T-helper 2 cell treated with Interferon-gamma antibody and Interleukin-4, amounts not matched to agents 100 ng/mL and 5 ng/mL, for 36 hours (primary cell): ENCODE measurements at regions not wholly inside any gene's neighbourhood (a gene's known extent, or its start where the extent isn't known, plus 50 kb on each side); places are given as distances from the start of the nearest gene placed in this dataset.
"Not testable (repeated sequence)": the region's sequence is repeated elsewhere in the genome, so short reads cannot be mapped to it uniquely, and the experiment has no call there.

Experiments used
- intact Hi-C: fragments of 100-400 bp; cut with micrococcal nuclease; formaldehyde crosslinking; loops from one replicate; pipeline ENCODE4 v1.15.1; 2023

DNA sequence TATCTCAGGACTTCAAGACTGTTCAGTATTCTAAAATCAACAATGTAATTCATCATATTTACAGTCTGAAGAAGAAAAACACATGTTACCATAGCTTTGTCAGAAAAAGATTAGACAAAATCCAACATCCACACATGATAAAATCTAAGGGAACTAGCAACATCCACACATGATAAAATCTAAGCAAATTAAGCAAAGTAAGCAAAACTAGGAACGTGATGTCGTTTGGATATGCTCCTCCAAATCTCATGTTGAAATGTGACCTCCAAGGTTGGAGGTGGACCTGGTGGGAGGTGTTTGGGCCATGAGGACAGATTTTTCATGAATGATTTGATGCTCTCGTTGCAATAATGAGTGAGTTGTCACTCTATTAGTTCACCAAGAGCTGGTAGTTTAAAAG lies 717.3 kb upstream of the HS6ST1 start:
- intact Hi-C loops, result no loop called here

DNA sequence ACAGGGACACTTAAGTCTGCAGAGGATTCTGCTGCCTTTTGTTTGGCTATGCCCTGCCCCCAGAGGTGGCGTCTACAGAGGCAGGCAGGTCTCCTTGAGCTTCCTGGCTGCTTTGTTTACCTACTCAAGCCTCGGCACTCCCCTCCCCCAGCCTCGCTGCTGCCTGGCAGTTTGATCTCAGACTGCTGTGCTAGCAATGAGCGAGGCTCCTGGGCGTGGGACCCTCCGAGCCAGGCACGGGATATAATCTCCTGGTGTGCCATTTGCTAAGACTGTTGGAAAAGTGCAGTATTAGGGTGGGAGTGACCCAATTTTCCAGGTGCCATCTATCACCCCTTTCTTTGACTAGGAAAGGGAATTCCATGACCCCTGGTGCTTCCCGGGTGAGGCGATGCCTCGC lies 725.0 kb upstream of the HS6ST1 start:
- intact Hi-C loops, result not testable (repeated sequence)

DNA sequence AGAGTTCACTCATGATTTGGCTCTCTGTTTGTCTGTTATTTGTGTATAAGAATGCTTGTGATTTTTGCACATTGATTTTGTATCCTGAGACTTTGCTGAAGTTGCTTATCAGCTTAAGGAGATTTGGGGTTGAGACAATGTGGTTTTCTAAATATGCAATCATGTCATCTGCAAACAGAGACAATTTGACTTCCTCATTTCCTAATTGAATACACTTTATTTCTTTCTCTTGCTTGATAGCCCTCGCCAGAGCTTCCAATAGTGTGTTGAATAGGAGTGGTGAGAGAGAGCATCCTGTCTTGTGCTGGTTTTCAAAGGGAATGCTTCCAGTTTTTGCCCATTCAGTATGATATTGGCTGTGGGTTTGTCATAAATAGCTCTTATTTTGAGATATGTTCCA lies 727.8 kb upstream of the HS6ST1 start:
- intact Hi-C loops, result not testable (repeated sequence)

DNA sequence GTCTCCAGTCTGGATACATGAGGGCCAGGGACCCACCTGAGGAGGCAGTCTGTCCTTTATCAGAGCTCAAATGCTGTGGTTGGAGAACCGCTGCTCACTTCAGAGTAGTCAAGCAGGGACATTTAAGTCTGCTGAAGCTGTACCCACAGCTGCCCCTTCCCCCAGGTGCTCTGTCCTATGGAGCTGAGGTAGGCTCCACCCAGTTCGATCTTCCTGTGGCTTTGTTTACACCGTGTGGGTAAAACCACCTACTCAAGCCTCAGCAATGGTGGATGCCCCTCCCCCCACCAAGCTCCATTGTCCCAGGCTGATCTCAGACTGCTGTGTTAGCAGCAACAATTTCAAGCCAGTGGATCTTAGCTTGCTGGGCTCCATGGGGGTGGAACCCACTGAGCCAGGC lies 731.4 kb upstream of the HS6ST1 start:
- intact Hi-C loops, result no loop called here

DNA sequence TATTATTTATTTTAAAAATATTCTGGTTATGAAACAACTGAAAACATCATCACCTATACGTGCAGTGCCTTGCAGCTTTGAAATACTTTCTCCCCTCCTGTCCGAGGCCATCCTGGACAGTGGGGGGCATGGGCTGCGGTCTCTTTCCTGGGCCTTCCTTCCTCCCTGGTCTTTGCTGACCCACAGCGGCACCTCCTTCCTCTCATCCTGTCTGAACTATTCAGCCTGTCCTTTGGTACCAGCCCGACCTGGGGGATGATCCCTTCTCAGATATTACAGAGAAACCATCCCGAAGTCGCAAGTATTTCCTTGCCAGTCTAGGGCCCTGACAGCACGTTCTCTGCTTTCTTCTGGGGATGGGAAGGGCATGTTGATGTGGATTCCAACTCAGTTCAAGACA lies 736.6 kb upstream of the HS6ST1 start:
- intact Hi-C loops, result no loop called here

DNA sequence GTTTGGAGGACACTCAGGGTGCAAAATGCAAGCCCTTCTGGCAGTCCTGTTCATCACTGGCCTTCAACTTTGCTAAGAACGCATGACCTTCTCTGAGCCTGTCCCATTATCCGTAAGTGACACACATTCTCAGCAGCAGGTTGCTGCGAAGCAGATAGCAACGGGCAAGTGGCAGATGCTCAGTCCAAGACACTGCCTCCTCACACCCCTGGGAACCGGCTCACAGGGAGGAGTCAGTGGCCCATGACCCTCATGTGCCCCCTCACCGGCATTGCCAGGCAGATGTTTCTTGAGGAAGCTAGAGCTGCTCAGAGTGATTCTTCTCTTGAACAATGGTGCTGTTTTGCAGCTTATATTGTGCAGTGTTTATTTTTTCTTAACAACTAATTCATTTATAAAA lies 737.2 kb upstream of the HS6ST1 start:
- intact Hi-C loops, result no loop called here

DNA sequence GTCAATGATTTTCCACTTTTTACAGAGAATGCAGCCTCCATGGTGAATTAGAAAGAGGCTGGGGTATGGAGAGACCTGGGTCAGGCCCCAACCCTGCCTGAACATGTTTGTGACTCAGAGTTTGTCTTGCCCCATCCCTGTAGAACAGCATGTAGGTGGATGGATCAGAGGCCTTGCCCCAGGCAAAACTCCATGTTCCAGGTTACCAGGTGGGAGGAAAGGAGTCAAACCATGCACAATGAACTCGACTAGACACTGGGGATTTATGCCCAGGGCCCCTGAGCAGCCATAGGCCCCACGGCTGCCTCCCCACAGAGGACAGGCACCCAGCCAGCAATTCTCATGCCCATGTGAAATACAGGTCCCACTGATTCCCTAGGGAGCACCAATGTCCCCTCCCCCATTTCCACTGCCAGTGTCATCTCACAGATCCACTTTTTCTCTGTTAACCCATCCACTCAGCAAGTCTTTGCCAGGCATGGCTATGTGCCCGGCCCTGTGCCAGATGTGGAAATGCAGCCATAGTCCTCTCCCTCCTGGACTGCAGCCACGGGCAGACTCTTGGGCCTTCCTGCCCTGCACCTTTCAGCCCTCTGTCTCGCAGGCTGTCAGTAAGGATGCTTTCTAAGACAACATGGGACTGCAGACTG lies 737.8 kb upstream of the HS6ST1 start:
- intact Hi-C loops, result no loop called here

DNA sequence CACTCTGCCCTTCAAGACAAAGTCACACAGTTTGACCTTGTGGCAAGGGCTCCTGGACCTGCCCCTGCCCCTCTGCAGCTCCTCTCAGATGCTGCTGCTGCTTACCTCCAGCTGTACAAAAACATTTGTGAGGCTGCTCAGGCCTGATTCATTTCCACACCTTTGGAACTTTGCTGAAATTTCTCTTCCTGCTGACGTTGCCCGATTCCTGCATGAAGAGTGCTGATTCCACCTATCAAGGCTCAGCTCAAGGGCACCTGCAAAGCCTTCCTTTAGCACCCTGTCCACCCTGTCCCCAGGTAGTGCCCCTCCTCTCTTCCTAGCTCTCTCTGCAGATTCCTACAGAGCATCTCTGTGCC lies 738.3 kb upstream of the HS6ST1 start:
- intact Hi-C loops, result no loop called here

DNA sequence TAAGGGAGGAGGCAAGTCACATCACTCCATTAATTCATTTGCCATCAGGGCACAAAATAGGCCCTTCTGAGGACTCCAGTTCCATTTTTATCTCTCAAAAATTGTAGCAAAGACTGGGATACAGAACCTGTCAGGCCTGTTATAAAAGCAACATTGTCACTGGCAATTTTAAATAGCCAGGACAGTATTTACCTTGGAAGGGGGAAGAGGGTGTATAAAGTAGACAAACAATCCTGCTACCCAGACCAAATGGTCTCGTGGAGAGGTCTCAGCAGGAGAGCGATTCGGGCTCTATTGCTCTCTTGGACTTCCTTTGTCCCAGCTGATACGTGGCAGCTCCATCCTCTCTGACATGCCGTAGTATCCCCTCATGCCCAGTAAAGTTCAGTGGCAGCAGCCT lies 740.3 kb upstream of the HS6ST1 start:
- intact Hi-C loops, result no loop called here

DNA sequence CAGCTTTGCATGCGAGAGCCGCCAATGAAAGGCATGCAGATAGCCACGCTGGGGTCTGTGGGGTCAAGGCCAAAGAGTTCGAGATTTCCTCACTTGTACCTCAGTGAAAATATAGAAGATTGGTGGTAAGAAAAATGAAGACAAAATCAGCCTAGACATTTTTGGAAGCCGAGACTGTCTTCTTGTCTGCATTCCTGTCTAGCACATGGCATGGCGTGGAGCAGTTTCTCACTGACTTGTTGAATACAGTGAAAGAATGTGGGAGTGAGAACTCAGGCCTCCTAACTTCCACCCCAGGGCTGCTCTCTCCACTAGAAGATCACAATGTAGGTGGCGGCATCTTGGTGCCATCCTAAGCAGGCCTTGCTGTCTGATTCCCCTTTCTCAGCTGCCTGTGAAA lies 740.8 kb upstream of the HS6ST1 start:
- intact Hi-C loops, result no loop called here

DNA sequence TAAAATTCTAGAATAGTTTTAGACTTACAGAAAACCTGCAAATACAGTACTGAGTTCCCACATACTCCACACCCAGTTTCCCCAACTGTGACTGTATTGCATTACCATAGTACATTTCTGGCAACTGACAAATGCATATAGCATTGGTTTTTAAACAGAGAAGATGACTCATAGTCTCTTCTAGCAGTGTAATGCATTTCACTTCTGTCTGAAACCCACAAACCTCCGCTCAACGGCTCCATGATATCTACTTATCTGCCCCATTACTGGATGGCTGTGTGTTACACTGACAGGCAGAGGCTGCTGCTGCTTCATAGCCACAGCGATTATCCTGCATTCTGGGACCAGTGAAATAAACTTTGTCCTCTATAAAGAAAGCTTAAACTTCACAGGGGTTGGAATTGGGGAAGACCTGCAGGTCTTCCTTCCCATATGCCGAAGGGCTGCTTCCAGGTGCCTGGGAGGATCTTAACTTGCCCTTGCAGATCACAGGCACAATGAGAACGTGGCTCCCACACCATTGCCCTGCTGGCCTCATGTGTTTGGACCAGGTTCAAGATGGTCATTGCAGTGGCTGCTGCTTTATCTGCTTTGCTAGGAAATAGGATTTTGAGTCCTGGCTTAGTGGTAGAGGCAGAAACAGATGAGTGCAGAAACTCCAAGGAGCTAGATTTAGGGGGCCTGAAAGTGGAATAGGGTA lies 742.6 kb upstream of the HS6ST1 start:
- intact Hi-C loops, result no loop called here

DNA sequence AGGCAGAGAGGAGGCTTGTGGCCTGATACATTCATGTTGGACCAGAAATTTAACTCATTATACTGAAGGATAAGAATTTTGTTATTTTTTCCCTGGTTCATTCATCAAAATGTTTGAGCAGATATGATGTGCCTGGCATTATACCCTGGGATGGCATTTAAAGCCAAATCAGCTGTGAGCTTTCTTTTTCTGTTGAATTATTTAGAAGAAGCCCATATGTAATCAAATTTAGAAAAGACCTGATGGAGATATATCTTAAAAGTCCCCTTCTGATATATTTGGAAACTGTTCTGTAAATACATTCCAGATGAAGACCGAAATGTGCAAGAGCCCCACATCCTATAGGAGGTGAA lies 743.1 kb upstream of the HS6ST1 start:
- intact Hi-C loops, result no loop called here

DNA sequence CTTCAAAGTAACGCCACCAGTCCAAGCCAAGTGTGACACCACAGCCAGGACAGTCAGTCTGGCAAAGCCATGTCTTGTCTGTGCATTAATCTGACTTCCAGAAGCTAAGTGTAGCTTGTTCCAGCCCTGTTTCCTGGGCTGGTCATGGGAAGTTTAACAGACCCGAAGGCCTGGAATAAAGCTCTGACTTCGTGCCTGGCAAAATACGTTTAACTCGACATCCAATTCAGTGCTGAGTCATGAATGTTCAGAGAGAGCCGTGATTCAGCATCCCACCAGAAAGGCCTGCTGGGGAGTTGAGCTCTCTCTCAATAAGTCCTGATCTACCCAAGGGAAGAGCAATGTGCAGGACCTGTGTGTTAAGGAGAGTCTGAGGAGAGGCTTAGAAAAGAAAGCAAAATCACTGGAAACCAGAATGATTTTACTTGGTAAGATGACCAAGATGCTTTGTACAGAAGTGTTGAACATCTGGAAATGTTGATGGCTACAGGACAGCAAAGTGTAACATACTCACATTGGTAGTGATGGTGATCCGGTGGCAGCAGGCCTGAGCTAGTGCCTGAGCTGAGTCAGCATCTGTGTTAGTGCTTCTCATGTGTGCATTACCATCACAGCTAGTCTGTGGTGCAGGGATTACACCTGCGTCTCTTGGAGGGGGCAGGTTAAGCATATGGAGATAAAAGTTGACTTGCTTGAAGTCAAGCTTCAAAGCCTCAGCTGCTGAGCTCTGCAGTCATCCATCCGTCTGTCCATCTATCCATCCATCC lies 743.7 kb upstream of the HS6ST1 start:
- intact Hi-C loops, result no loop called here

DNA sequence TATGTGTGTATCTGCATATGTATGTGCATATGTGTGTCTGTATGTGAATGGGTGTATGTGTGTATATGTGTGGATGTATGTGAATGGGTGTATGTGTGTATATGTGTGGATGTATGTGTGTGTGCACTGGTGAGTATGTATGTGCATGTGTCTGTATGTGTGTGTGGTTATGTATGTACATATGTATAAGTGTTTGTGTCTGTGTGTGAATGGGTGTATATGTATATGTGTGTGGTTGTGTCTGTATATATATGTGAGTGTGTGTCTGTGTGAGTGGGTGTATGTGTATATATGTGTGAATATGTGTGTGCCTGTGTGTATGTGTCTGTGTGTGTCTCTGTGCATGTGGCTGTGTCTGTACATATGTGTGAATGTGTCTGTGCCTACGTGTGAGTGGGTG lies 748.4 kb upstream of the HS6ST1 start:
- intact Hi-C loops, result no loop called here

DNA sequence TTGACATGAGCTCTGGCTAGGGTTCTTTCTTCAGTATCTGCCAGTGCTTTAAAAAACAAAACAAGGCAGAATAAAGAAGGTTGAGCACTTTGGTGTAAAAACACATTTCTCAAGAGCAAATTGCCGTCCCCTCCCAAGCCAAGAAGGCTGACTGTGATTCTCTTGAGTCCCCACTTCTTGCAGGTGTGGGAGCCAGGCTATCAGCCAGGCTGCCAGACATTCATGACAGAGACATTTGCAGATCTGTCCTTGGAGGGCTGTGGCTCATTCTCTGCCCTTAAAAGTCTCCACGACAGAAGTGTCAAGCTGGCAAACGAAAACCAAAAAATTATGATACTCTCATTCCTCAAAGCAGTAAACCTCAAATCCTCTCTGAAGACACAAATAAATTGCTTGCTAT lies 749.3 kb upstream of the HS6ST1 start:
- intact Hi-C loops, result no loop called here

DNA sequence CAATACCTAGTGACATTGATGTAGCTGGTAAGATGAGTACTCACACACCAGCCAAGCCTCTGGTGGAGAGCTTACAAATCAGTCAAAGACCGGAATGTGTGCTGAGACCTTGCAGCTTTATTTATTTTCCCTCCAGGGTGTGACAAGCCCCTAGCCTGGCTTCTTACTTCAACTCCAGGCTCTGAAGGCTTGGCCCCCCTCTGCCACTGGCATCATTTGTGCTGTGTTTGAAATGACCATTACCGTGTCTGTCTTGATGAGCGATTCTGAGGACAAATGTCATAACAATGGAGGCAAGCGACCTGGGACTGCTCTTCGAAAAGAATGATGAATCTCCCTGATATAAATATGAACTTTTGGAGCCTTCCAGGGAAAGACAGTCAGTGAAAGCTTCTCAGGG lies 749.9 kb upstream of the HS6ST1 start:
- intact Hi-C loops, result no loop called here

DNA sequence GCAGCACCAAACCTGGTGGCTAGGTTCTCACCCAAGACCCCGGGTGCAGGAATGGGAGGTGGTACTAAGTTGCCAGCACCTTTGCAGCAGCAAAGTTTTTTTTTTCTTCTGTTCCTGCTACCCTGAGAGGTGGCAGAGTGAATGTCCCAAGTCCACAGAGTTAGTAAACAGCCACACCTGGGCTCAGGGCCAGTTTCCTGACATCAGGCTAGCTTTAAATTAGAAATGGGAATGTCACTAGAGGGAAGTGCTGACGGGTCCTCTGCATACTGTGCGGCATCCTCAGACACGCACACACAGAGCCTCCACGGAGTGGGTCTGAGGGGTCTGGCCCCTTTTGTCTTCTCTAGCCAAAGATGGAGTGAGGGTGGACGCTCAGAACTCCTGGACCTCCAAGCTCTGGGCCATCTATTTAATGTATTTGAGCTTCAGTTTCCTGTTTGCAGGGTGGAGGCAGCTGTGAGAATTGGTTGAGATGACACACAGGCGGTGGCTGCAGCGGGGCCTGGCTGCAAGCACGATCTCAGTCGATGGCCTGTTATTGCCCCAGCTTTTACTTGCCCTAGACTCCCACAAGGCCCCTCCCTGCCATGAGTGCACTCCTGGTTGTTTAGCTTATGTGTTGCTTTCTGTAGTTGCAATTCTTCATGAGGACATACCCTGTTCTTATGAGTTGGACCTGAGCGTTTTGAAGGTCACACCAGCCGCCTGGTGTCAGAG lies 751.4 kb upstream of the HS6ST1 start:
- intact Hi-C loops, result no loop called here

DNA sequence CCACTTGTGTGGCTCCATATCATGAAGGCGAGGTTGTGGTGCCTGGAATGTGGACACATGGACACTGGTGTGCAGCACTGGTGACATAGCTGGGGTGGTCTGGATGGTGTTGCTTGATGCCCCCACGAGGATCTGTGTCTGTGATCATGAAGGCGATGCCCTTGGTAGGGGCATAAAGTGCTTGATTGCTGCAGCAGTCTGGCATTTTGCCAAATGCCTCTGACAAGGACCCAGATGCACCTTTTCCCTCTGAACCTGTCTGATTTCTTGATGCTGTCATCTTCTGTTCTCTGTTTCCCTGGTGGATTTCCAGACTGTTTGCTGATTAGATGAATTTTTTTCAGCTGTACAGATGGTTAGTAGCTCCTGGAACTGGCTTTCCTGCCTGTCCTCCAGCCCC lies 752.0 kb upstream of the HS6ST1 start:
- intact Hi-C loops, result no loop called here

DNA sequence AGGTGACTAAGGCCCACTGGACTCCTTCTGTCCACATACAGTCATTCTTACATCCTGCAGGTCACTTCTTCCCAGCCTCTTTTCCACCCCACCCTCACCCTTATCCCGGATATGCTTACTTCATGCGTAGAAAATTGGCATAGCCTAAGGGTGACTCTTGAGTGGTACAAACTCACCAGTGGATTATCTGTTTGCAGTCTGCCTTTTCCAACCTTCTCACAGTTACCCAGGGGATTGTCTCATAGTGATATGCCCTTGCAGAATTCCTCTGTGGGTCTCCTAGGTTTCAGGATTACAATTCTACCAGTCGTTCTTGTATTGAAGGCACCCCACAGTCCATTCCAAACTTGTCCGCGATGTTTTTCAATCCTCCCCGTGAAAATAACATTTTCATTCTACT lies 752.9 kb upstream of the HS6ST1 start:
- intact Hi-C loops, result no loop called here

DNA sequence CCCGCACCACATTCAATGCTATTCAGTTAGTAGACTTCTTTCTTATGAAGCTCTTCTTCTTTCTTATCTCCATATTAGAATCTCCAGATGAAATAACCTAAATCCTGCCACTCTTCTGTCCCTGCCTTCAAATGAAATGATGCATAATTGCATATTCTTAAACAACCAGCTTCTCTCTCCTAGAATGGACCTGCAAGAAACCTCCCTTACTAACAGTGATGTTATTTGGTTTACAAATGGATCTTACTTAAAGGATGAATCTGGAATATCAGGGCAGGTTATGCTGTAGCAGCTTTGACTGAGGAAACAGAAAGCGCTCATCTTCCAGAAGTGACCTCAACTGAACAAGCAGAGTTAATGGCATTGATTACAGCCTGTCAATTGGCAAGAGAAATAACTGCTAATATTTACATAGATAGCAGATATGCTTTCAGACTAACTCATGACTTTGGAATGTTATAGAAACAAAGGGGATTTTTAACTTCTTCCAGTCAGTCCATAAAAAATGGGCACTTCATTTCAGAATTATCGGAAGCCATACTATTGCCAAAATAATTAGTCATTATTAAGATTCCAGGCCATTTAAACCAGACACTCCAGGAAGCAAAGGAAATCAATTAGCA lies 755.7 kb upstream of the HS6ST1 start:
- intact Hi-C loops, result no loop called here

DNA sequence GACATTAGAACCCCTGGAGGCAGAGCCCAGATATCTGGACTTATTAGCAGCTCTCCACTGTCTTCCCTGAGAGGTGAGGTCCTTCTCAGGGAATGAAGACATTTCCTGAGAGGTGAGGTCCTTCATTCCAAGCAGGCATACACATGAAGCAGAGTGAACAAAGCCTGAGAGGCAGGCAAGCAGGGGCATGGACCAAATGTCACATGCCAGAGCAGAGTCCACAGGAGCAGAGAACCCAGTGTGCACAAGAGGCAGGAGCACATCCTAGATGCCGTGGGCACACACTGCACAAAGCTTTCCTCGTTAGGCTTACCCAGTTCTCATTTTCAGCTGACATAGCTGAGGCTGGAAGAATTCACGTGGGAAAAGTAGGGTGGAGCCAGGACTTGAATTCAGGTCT lies 759.9 kb upstream of the HS6ST1 start:
- intact Hi-C loops, result no loop called here
